Esophagus (tissue), 2 donors: ENCODE measurements at regions not wholly inside any gene's neighbourhood (a gene's known extent, or its start where the extent isn't known, plus 50 kb on each side); places are given as distances from the start of the nearest gene placed in this dataset.
"Not testable (repeated sequence)": the region's sequence is repeated elsewhere in the genome, so short reads cannot be mapped to it uniquely, and the experiment has no call there.

Experiments used
- H3K27ac ChIP-seq, 2 donors: one replicate each; pipeline ENCODE4 v1.5.1; 2013; ENCODE audit warnings: low read depth in 2 of 2, mild to moderate bottlenecking in 2 of 2, inconsistent platforms in 1 of 2, low read length in 1 of 2, moderate library complexity in 1 of 2
- H3K27me3 ChIP-seq, 2 donors: one replicate each; pipeline ENCODE4 v1.6.1; 2013; ENCODE audit warnings: low read length in 2 of 2, control low read depth in 1 of 2, mild to moderate bottlenecking in 1 of 2; ENCODE audit not compliant: insufficient read depth in 2 of 2, control insufficient read depth in 1 of 2
- H3K36me3 ChIP-seq, 2 donors: one replicate each; pipeline ENCODE4 v1.6.1; 2013; ENCODE audit warnings: low read length in 1 of 2; ENCODE audit not compliant: control insufficient read depth in 2 of 2, insufficient read depth in 2 of 2
- H3K4me1 ChIP-seq, 2 donors: one replicate each; pipeline ENCODE4 v1.6.1; 2013; ENCODE audit warnings: low read length in 1 of 2; ENCODE audit not compliant: control insufficient read depth in 2 of 2, insufficient read depth in 2 of 2
- H3K4me3 ChIP-seq, 2 donors: one replicate each; pipeline ENCODE4 v1.5.1; 2013; ENCODE audit warnings: low read length in 2 of 2, mild to moderate bottlenecking in 2 of 2, low read depth in 1 of 2, moderate library complexity in 1 of 2
- H3K9me3 ChIP-seq, 2 donors: one replicate each; pipeline ENCODE4 v1.6.1; 2013; ENCODE audit warnings: mild to moderate bottlenecking in 2 of 2, low read depth in 1 of 2, low read length in 1 of 2, moderate library complexity in 1 of 2; ENCODE audit not compliant: control insufficient read depth in 2 of 2, insufficient read depth in 1 of 2
- WGBS, 2 donors: extraction: QIAGEN DNeasy Blood & Tissue Kit; methylation state at CpG; one replicate each; pipeline ENCODE4 v1.1.7; 2013; 5-methylcytosine and 5-hydroxymethylcytosine counted together
- donor health status: healthy with polysubstance abuse.
- donor health status: Bipolar disorder and iron deficiency.

- Histone ChIP-seq H3K4me3 (no peak overlapping the region), H3K27ac (no peak overlapping the region), H3K9me3 (no peaks in the 10 kb centered on the region), H3K4me1 (no peaks in the 10 kb centered on the region), H3K27me3 (no peaks in the 10 kb centered on the region), H3K36me3 (no peaks in the 10 kb centered on the region)
- WGBS, 2 donors: 80 to 81% methylated on average over 4 of the region's 4 CpGs
Measured at GRCh38 chr18:51346404-51346803, 148.9 kb upstream of the MEX3C start.

GRCh38 chr18:51350081-51350480, 152.6 kb upstream of the MEX3C start:
- Histone ChIP-seq H3K4me3 (no peak overlapping the region), H3K27ac (no peak overlapping the region), H3K4me1 (no peaks in the 10 kb centered on the region), H3K9me3 (no peaks in the 10 kb centered on the region), H3K27me3 (no peaks in the 10 kb centered on the region), H3K36me3 (no peaks in the 10 kb centered on the region)
- WGBS, 2 donors: 28 to 33% methylated on average over 2 of the region's 2 CpGs

- no peaks in the 10 kb centered on the region for H3K4me1 ChIP-seq
- H3K4me3 ChIP-seq: no peak overlapping the region
- H3K9me3 ChIP-seq: no peaks in the 10 kb centered on the region
- H3K27ac ChIP-seq: no peak overlapping the region
- H3K36me3 ChIP-seq: no peaks in the 10 kb centered on the region
- H3K27me3 ChIP-seq: no peaks in the 10 kb centered on the region
- 17 to 25% methylated on average over 2 of the region's 2 CpGs for WGBS, 2 donors
Measured at GRCh38 chr18:51355841-51356240, 158.4 kb upstream of the MEX3C start.

- not testable (repeated sequence) for H3K9me3 ChIP-seq, H3K36me3 ChIP-seq, H3K27ac ChIP-seq, H3K4me1 ChIP-seq, H3K4me3 ChIP-seq, H3K27me3 ChIP-seq
- 90% methylated on average over 7 of the region's 10 CpGs for WGBS, 2 donors
Measured at GRCh38 chr18:51360301-51360700, 162.8 kb upstream of the MEX3C start.

- Histone ChIP-seq H3K36me3 (no peaks in the 10 kb centered on the region), H3K9me3 (no peaks in the 10 kb centered on the region), H3K27ac (no peak overlapping the region), H3K4me3 (no peak overlapping the region), H3K4me1 (no peaks in the 10 kb centered on the region), H3K27me3 (no peaks in the 10 kb centered on the region)
- WGBS, 2 donors: 62 to 64% methylated on average over 6 of the region's 6 CpGs
Measured at GRCh38 chr18:51361130-51361860, 163.8 kb upstream of the MEX3C start.

GRCh38 chr18:51363384-51363783, 165.9 kb upstream of the MEX3C start:
- Histone ChIP-seq H3K27me3 (no peaks in the 10 kb centered on the region), H3K36me3 (no peaks in the 10 kb centered on the region), H3K27ac (no peak overlapping the region), H3K4me1 (no peaks in the 10 kb centered on the region), H3K9me3 (no peaks in the 10 kb centered on the region), H3K4me3 (no peak overlapping the region)
- WGBS, 2 donors: 68% methylated on average over 1 of the region's 1 CpG

GRCh38 chr18:51370996-51371395, 173.5 kb upstream of the MEX3C start:
- no peaks in the 10 kb centered on the region for H3K4me1 ChIP-seq
- no peaks in the 10 kb centered on the region for H3K27me3 ChIP-seq
- no peak overlapping the region for H3K27ac ChIP-seq
- H3K4me3 ChIP-seq: no peak overlapping the region
- peaks cover 0 to 2% of the 10 kb centered on the region in 2 donors for H3K9me3 ChIP-seq
- no peaks in the 10 kb centered on the region for H3K36me3 ChIP-seq
- 54 to 70% methylated on average over 3 of the region's 3 CpGs for WGBS, 2 donors

- WGBS, 2 donors: 76 to 91% methylated on average over 1 of the region's 1 CpG
- Histone ChIP-seq H3K36me3 (no peaks in the 10 kb centered on the region), H3K9me3 (peaks cover 0 to 2% of the 10 kb centered on the region in 2 donors), H3K27ac (no peak overlapping the region), H3K27me3 (no peaks in the 10 kb centered on the region), H3K4me1 (no peaks in the 10 kb centered on the region), H3K4me3 (no peak overlapping the region)
Measured at GRCh38 chr18:51371929-51372328, 174.4 kb upstream of the MEX3C start.

GRCh38 chr18:51382081-51382480, 184.6 kb upstream of the MEX3C start:
- Histone ChIP-seq H3K4me1 (no peaks in the 10 kb centered on the region), H3K9me3 (no peaks in the 10 kb centered on the region), H3K27ac (no peak overlapping the region), H3K27me3 (no peaks in the 10 kb centered on the region), H3K4me3 (no peak overlapping the region), H3K36me3 (no peaks in the 10 kb centered on the region)
- 80 to 87% methylated on average over 4 of the region's 4 CpGs for WGBS, 2 donors

GRCh38 chr18:51383116-51383515, 185.6 kb upstream of the MEX3C start:
- H3K27ac ChIP-seq: no peak overlapping the region
- no peaks in the 10 kb centered on the region for H3K27me3 ChIP-seq
- no peaks in the 10 kb centered on the region for H3K4me1 ChIP-seq
- 70 to 72% methylated on average over 4 of the region's 4 CpGs for WGBS, 2 donors
- H3K4me3 ChIP-seq: no peak overlapping the region
- no peaks in the 10 kb centered on the region for H3K36me3 ChIP-seq
- H3K9me3 ChIP-seq: no peaks in the 10 kb centered on the region
